Tibial nerve (tissue), 4 donors: ENCODE measurements at regions not wholly inside any gene's neighbourhood (a gene's known extent, or its start where the extent isn't known, plus 50 kb on each side); places are given as distances from the start of the nearest gene placed in this dataset.

ENCODE experiments used
- DNase-seq, 2 donors: peaks; one replicate each; pipeline ENCODE4 v3.0.0-alpha.2; 2019; ENCODE audit warnings: low spot score in 2 of 2
- H3K27ac ChIP-seq, 4 donors: fragments of 200-600 bp; sonication (generic) in 3 of 4; one replicate each; pipeline ENCODE4 v1.5.1; 2017 to 2019; ENCODE audit warnings: mild to moderate bottlenecking in 1 of 4
- H3K27me3 ChIP-seq, 2 donors: fragments of 200-600 bp; sonication (generic) in 1 of 2; one replicate each; pipeline versions ENCODE4 v1.5.1 to v1.6.0; 2017 to 2019
- H3K36me3 ChIP-seq, 3 donors: fragments of 200-600 bp; sonication (generic); one replicate each; pipeline ENCODE4 v1.5.1; 2018 to 2019
- H3K4me1 ChIP-seq, 4 donors: fragments of 200-600 bp; sonication (generic) in 3 of 4; one replicate each; pipeline ENCODE4 v1.5.1; 2017 to 2019
- H3K4me3 ChIP-seq, 4 donors: fragments of 200-600 bp; sonication (generic) in 3 of 4; one replicate each; pipeline ENCODE4 v1.5.1; 2017 to 2019; ENCODE audit warnings: mild to moderate bottlenecking in 1 of 4, moderate library complexity in 1 of 4
- H3K9me3 ChIP-seq, 4 donors: fragments of 200-600 bp; sonication (generic) in 3 of 4; one replicate each; pipeline ENCODE4 v1.5.1; 2017 to 2019
- EP300 ChIP-seq, 2 donors: sonication (generic); formaldehyde crosslinking; IDR thresholded peaks; one replicate each; pipeline ENCODE4 v1.6.1; 2017; ENCODE audit warnings: antibody characterized with exemption in 2 of 2, mild to moderate bottlenecking in 1 of 2
- POLR2A ChIP-seq, 2 donors: fragments of 450-650 bp; IDR thresholded peaks; one replicate each; pipeline ENCODE4 v1.6.1; 2017; ENCODE audit warnings: antibody characterized with exemption in 2 of 2, mild to moderate bottlenecking in 2 of 2, moderate library complexity in 2 of 2
- WGBS, 2 donors: methylation state at CpG; one replicate each; pipeline ENCODE4 v1.1.5; 2018; 5-methylcytosine and 5-hydroxymethylcytosine counted together
- TF ChIP-seq, protein P1 (sequence below), 5 experiments: fragments of 200-600 bp in 3 of 5; fragments of 450-650 bp in 2 of 5; sonication (generic) in 3 of 5; IDR thresholded peaks; one replicate each; pipeline ENCODE4 v1.5.1; 2016 to 2019; ENCODE audit warnings: antibody characterized with exemption in 5 of 5, mild to moderate bottlenecking in 3 of 5, moderate library complexity in 2 of 5

GRCh38 chrY:19134426-19134825 lies 360.9 kb upstream of the HSFY2 start:
- Histone ChIP-seq H3K27me3 (no peaks in the 10 kb centered on the region), H3K4me3 (no peak overlapping the region), H3K36me3 (no peaks in the 10 kb centered on the region), H3K9me3 (no peaks in the 10 kb centered on the region), H3K27ac (no peak overlapping the region), H3K4me1 (no peaks in the 10 kb centered on the region)
- DNase-seq: no peak
- TF ChIP-seq EP300 (IDR thresholded peaks at IDR 0.05) (no peak), POLR2A (IDR thresholded peaks at IDR 0.05) (no peak)
- TF ChIP-seq, protein P1, sequence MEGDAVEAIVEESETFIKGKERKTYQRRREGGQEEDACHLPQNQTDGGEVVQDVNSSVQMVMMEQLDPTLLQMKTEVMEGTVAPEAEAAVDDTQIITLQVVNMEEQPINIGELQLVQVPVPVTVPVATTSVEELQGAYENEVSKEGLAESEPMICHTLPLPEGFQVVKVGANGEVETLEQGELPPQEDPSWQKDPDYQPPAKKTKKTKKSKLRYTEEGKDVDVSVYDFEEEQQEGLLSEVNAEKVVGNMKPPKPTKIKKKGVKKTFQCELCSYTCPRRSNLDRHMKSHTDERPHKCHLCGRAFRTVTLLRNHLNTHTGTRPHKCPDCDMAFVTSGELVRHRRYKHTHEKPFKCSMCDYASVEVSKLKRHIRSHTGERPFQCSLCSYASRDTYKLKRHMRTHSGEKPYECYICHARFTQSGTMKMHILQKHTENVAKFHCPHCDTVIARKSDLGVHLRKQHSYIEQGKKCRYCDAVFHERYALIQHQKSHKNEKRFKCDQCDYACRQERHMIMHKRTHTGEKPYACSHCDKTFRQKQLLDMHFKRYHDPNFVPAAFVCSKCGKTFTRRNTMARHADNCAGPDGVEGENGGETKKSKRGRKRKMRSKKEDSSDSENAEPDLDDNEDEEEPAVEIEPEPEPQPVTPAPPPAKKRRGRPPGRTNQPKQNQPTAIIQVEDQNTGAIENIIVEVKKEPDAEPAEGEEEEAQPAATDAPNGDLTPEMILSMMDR (IDR thresholded peaks at IDR 0.05): no peak
- no CpG with 5 or more reads among the region's 2 CpGs for WGBS, 2 donors

DNA sequence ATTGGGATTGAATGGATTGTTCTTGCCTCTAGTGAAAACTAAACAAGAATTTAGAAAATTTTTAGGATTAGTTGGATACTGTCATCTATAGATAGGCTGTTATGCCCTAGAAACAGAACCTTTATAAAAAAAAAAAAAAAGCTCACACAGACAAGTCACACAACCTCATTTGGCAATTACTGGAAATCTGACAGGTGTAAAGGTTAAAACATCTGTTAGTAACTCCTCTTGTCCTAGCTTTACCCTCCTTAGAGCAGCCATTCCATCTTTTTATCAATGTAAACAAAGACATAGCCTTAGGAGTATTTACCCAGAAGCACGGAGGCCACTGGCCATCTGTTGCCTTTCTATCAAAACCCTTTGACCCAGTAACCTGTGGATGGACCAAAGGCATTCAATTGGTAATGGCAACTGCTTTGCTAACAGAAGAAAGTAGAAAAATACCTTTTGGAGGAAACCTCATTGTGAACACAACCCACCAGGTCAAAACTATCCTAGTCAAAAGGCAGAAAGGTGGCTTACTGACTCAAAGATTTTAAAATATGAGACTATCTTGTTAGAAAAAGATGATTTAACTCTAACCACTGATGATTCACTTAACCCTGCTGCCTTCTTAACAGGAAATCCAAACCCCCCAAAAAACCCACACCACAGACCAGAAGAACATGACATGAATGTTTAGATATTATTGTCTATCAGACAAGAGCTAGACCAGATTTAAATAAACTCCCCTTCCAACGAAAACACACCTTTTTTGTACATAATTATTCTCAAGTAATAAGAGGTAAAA lies 357.2 kb upstream of the HSFY2 start:
- Histone ChIP-seq H3K4me3 (no peak overlapping the region), H3K27ac (no peak overlapping the region), H3K27me3 (no peaks in the 10 kb centered on the region), H3K9me3 (no peaks in the 10 kb centered on the region), H3K36me3 (no peaks in the 10 kb centered on the region), H3K4me1 (no peaks in the 10 kb centered on the region)
- TF ChIP-seq EP300 (IDR thresholded peaks at IDR 0.05): no peak
- TF ChIP-seq, protein P1 (IDR thresholded peaks at IDR 0.05): no peak
- TF ChIP-seq POLR2A (IDR thresholded peaks at IDR 0.05): no peak
- WGBS, 2 donors: 51% methylated on average over 2 of the region's 2 CpGs; no CpG with 5 or more reads in 1 of the 2 donors
- DNase-seq: no peak

- 77% methylated on average over 1 of the region's 1 CpG; no CpG with 5 or more reads in 1 of the 2 donors for WGBS, 2 donors
- TF ChIP-seq POLR2A (IDR thresholded peaks at IDR 0.05): no peak
- TF ChIP-seq, protein P1 (IDR thresholded peaks at IDR 0.05): no peak
- no peaks in the 10 kb centered on the region for H3K36me3 ChIP-seq
- no peak overlapping the region for H3K4me3 ChIP-seq
- no peak for DNase-seq
- no peaks in the 10 kb centered on the region for H3K4me1 ChIP-seq
- H3K9me3 ChIP-seq: no peaks in the 10 kb centered on the region
- H3K27me3 ChIP-seq: no peaks in the 10 kb centered on the region
- no peak overlapping the region for H3K27ac ChIP-seq
These were observed 353.4 kb upstream of the HSFY2 start for GRCh38 chrY:19126889-19127288.

- H3K4me3 ChIP-seq: no peak overlapping the region
- 94% methylated on average over 2 of the region's 2 CpGs; no CpG with 5 or more reads in 1 of the 2 donors for WGBS, 2 donors
- no peaks in the 10 kb centered on the region for H3K36me3 ChIP-seq
- no peaks in the 10 kb centered on the region for H3K9me3 ChIP-seq
- no peak overlapping the region for H3K27ac ChIP-seq
- TF ChIP-seq POLR2A (IDR thresholded peaks at IDR 0.05): no peak
- TF ChIP-seq, protein P1 (IDR thresholded peaks at IDR 0.05): no peak
- TF ChIP-seq EP300 (IDR thresholded peaks at IDR 0.05): no peak
- DNase-seq: no peak
- H3K27me3 ChIP-seq: no peaks in the 10 kb centered on the region
- H3K4me1 ChIP-seq: no peaks in the 10 kb centered on the region
These were observed 351.1 kb upstream of the HSFY2 start for GRCh38 chrY:19124609-19125008.

DNA sequence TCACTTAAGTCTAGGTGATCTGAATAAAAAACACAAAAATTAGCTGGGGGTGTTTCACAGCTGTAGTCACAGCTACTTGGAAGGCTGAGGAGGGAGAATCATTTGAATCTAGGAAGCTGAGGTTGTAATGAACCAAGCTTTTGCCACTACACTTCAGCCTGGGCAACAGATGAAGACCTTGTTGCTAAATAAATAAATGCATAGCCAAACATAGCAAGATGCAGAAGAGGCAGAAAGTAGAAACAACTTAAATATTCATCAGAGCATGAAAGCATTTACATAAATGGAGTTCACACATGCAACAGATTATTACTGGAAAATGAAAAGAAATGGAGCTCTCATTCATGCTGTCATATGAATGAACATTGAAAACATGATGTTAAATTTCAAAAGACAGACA lies 348.9 kb upstream of the HSFY2 start:
- TF ChIP-seq, protein P1 (IDR thresholded peaks at IDR 0.05): no peak
- TF ChIP-seq EP300 (IDR thresholded peaks at IDR 0.05) (no peak), POLR2A (IDR thresholded peaks at IDR 0.05) (no peak)
- DNase-seq: no peak
- H3K4me1 ChIP-seq: no peaks in the 10 kb centered on the region
- H3K36me3 ChIP-seq: no peaks in the 10 kb centered on the region
- no peaks in the 10 kb centered on the region for H3K9me3 ChIP-seq
- no peak overlapping the region for H3K4me3 ChIP-seq
- no peak overlapping the region for H3K27ac ChIP-seq
- no peaks in the 10 kb centered on the region for H3K27me3 ChIP-seq
